ENCODE measurements at regions not wholly inside any gene's neighbourhood (a gene's known extent, or its start where the extent isn't known, plus 50 kb on each side); places are given as distances from the start of the nearest gene placed in this dataset.

DNA sequence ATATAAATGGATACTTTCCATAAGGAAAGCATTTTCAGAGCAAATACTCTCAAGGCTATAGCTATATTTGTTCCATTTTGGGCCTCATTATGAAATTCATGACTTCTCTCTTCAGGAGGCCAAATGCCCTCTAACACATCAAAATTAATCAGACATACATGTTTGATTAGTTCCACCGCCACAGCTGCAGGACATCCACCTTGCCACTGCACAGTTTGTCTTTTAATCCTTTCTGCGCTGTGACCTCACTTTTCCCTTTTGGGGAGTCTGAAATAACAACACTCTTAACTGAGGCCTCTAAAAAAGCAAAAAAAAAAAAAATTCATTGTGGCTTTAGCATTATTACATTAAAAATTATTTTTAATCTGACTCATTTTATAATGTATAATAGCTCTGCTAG, 279.1 kb upstream of the CDH12 start:
- Histone ChIP-seq H3K4me1 (ENCODE audit: insufficient read depth, low read length, severe bottlenecking) (no peaks in the 10 kb centered on the region), H3K4me3 (ENCODE audit: low read depth, low read length, poor library complexity, severe bottlenecking) (no peak overlapping the region), H3K4me2 (ENCODE audit: low read length) (no peak overlapping the region), H4K20me1 (ENCODE audit: insufficient read depth, low read length) (no peaks in the 10 kb centered on the region), H3K79me2 (ENCODE audit: insufficient read depth, low read length) (no peaks in the 10 kb centered on the region), H3K9ac (ENCODE audit: low read length) (no peak overlapping the region), H2AFZ (ENCODE audit: low read length) (no peak overlapping the region; the same call in 1 of the 2 replicates), H3K9me3 (ENCODE audit: low read length) (0 out of 2 replicates have a peak, but pooled peaks cover 3% of the 10 kb centered on the region), H3K27ac (ENCODE audit: low read depth, low read length, poor library complexity, severe bottlenecking) (no peak overlapping the region), H3F3A (ENCODE audit: insufficient read depth, low read length) (no peaks in the 10 kb centered on the region), H3K9me2 (ENCODE audit: low read depth, low read length) (no peaks in the 10 kb centered on the region), H3K27me3 (ENCODE audit: insufficient read depth, low read length) (no peaks in the 10 kb centered on the region), H3K36me3 (ENCODE audit: insufficient read depth, low read length) (no peaks in the 10 kb centered on the region)
- TF ChIP-seq EZH2 (IDR thresholded peaks at IDR 0.05; ENCODE audit: borderline replicate concordance, low read length) = no peak
- TF ChIP-seq, protein P1, sequence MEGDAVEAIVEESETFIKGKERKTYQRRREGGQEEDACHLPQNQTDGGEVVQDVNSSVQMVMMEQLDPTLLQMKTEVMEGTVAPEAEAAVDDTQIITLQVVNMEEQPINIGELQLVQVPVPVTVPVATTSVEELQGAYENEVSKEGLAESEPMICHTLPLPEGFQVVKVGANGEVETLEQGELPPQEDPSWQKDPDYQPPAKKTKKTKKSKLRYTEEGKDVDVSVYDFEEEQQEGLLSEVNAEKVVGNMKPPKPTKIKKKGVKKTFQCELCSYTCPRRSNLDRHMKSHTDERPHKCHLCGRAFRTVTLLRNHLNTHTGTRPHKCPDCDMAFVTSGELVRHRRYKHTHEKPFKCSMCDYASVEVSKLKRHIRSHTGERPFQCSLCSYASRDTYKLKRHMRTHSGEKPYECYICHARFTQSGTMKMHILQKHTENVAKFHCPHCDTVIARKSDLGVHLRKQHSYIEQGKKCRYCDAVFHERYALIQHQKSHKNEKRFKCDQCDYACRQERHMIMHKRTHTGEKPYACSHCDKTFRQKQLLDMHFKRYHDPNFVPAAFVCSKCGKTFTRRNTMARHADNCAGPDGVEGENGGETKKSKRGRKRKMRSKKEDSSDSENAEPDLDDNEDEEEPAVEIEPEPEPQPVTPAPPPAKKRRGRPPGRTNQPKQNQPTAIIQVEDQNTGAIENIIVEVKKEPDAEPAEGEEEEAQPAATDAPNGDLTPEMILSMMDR (IDR thresholded peaks at IDR 0.05; ENCODE audit: low read length) = no peak

DNA sequence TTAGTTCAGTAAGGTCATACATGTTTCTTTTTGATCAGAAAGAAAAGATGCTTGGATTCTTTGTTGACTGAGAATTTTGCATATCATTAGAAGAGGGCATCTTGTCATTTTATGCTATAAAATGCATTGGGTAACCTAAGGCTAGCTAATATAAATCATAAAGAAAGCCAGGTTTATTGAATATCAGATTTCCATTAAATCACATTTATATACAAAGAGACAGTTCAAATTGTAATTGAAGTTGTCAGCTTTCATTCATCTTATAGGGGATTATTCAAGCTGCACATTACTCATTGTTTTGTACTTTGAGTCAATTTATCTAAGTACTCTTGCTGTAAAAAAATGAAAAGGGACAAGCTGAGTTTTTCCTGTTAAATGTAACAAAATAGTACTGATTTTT, 259.1 kb upstream of the CDH12 start:
- no peaks in the 10 kb centered on the region for H3F3A ChIP-seq (ENCODE audit: insufficient read depth, low read length)
- H3K79me2 ChIP-seq (ENCODE audit: insufficient read depth, low read length) = no peaks in the 10 kb centered on the region
- TF ChIP-seq, protein P1 (IDR thresholded peaks at IDR 0.05; ENCODE audit: low read length) = no peak
- no peak for TF ChIP-seq EZH2 (IDR thresholded peaks at IDR 0.05; ENCODE audit: borderline replicate concordance, low read length)

DNA sequence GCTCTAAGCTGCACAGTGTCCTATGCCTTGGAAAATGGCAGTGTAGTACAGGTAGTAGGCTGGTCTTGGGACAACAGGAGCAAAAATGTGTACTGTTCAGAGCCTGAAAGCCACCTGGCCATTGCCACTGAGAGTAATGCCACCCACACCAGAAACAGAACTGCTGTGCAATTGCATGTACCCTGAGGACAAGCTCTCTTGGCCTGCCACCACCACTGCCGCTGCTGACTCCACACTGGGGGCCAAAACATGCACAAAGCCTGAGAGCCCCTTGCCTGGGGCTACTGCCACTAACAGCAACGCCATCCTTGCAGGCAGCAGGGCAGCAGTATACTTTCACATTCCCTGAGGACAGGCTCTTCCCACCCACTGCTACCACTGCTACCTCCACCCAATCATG, 251.9 kb upstream of the CDH12 start:
- no peaks in the 10 kb centered on the region for H3F3A ChIP-seq (ENCODE audit: insufficient read depth, low read length)
- no peaks in the 10 kb centered on the region for H3K4me1 ChIP-seq (ENCODE audit: insufficient read depth, low read length, severe bottlenecking)
- no peak overlapping the region for H2AFZ ChIP-seq (ENCODE audit: low read length)

More for the DNA sequence above, 259.1 kb upstream of the CDH12 start:
- H4K20me1 ChIP-seq (ENCODE audit: insufficient read depth, low read length) = no peaks in the 10 kb centered on the region
- H3K4me2 ChIP-seq (ENCODE audit: low read length) = no peak overlapping the region
- no peaks in the 10 kb centered on the region for H3K4me1 ChIP-seq (ENCODE audit: insufficient read depth, low read length, severe bottlenecking)
- no peaks in the 10 kb centered on the region for H3K9me3 ChIP-seq (ENCODE audit: low read length)
- no peaks in the 10 kb centered on the region for H3K9me2 ChIP-seq (ENCODE audit: low read depth, low read length)
- H2AFZ ChIP-seq (ENCODE audit: low read length) = no peak overlapping the region
- H3K27me3 ChIP-seq (ENCODE audit: insufficient read depth, low read length) = no peaks in the 10 kb centered on the region
- H3K4me3 ChIP-seq (ENCODE audit: low read depth, low read length, poor library complexity, severe bottlenecking) = no peak overlapping the region
- H3K9ac ChIP-seq (ENCODE audit: low read length) = no peak overlapping the region
- H3K27ac ChIP-seq (ENCODE audit: low read depth, low read length, poor library complexity, severe bottlenecking) = no peak overlapping the region
- H3K36me3 ChIP-seq (ENCODE audit: insufficient read depth, low read length) = no peaks in the 10 kb centered on the region

More for the DNA sequence above, 251.9 kb upstream of the CDH12 start:
- H3K79me2 ChIP-seq (ENCODE audit: insufficient read depth, low read length) = no peaks in the 10 kb centered on the region
- TF ChIP-seq, protein P1 (IDR thresholded peaks at IDR 0.05; ENCODE audit: low read length) = no peak
- TF ChIP-seq EZH2 (IDR thresholded peaks at IDR 0.05; ENCODE audit: borderline replicate concordance, low read length) = no peak
- H3K27me3 ChIP-seq (ENCODE audit: insufficient read depth, low read length) = no peaks in the 10 kb centered on the region
- no peak overlapping the region for H3K4me2 ChIP-seq (ENCODE audit: low read length)
- H4K20me1 ChIP-seq (ENCODE audit: insufficient read depth, low read length) = no peaks in the 10 kb centered on the region
- H3K9me3 ChIP-seq (ENCODE audit: low read length) = no peaks in the 10 kb centered on the region
- H3K4me3 ChIP-seq (ENCODE audit: low read depth, low read length, poor library complexity, severe bottlenecking) = no peak overlapping the region
- no peaks in the 10 kb centered on the region for H3K36me3 ChIP-seq (ENCODE audit: insufficient read depth, low read length)
- H3K9ac ChIP-seq (ENCODE audit: low read length) = no peak overlapping the region
- H3K27ac ChIP-seq (ENCODE audit: low read depth, low read length, poor library complexity, severe bottlenecking) = no peak overlapping the region
- H3K9me2 ChIP-seq (ENCODE audit: low read depth, low read length) = no peaks in the 10 kb centered on the region
